Prostate gland (tissue), 2 donors: ENCODE measurements at regions not wholly inside any gene's neighbourhood (a gene's known extent, or its start where the extent isn't known, plus 50 kb on each side); places are given as distances from the start of the nearest gene placed in this dataset.

Experiments
- DNase-seq: peaks from one replicate; pipeline ENCODE4 v3.0.0-alpha.2; 2019; ENCODE audit warnings: low spot score
- H3K27ac ChIP-seq, 2 donors: fragments of 200-600 bp; sonication (generic); 2 replicates each; pipeline ENCODE4 v1.5.1; 2017 to 2019
- H3K27me3 ChIP-seq: fragments of 200-600 bp; sonication (generic); replicated peaks from 2 replicates; pipeline ENCODE4 v1.5.1; 2019; ENCODE audit not compliant: insufficient read depth
- H3K36me3 ChIP-seq, 2 donors: fragments of 200-600 bp; sonication (generic); 1 replicate in 1 of 2; 2 replicates in 1 of 2; pipeline versions ENCODE4 v1.5.1 to v1.8.1; 2017 to 2019
- H3K4me1 ChIP-seq: fragments of 200-600 bp; sonication (generic); replicated peaks from 2 replicates; pipeline ENCODE4 v1.5.1; 2019
- H3K4me3 ChIP-seq, 2 donors: fragments of 200-600 bp; sonication (generic); 2 replicates each; pipeline ENCODE4 v1.5.1; 2017 to 2019
- H3K9me3 ChIP-seq: fragments of 200-600 bp; sonication (generic); 2 replicates; pipeline ENCODE4 v1.5.1; 2017
- POLR2A ChIP-seq: fragments of 450-650 bp; IDR thresholded peaks from one replicate; pipeline ENCODE4 v1.6.1; 2016; ENCODE audit warnings: antibody characterized with exemption, mild to moderate bottlenecking
- POLR2AphosphoS5 ChIP-seq: sonication (generic); formaldehyde crosslinking; IDR thresholded peaks from one replicate; pipeline ENCODE4 v1.6.1; 2017; ENCODE audit warnings: antibody characterized with exemption
- WGBS: methylation state at CpG from one replicate; pipeline ENCODE4 v1.1.5; 2018; 5-methylcytosine and 5-hydroxymethylcytosine counted together
- intact Hi-C: fragments of 100-400 bp; cut with DNase I; formaldehyde crosslinking; loops from one replicate; pipeline ENCODE4 v1.14.2; 2022
- TF ChIP-seq, protein P1 (sequence below), 4 experiments: fragments of 200-600 bp in 2 of 4; fragments of 450-650 bp in 2 of 4; sonication (generic) in 2 of 4; IDR thresholded peaks; 1 replicate in 3 of 4; 2 replicates in 1 of 4; pipeline ENCODE4 v1.5.1; 2016 to 2019; ENCODE audit warnings: antibody characterized with exemption in 4 of 4, mild to moderate bottlenecking in 2 of 4, moderate library complexity in 2 of 4

DNA sequence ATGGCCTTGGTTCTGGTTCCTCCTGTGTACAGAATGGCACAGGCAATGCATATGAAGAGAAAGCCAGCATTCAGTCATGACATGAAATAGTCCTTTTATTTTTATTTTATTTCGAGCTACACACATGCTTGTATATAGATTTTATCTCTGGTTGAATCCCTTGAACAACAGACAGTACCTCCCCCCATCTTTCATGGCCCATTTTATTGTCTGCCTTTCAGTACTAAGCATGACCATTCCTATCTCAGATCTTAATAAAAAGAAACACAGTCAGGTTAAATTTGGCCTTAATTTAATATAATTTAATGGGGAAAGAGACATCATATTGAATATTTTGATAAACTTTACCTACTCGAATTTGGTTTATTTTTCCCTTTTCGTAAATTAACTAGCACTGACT lies 76.4 kb upstream of the VANGL1 start:
- no peaks in the 10 kb centered on the region for H3K36me3 ChIP-seq
- TF ChIP-seq, protein P1, sequence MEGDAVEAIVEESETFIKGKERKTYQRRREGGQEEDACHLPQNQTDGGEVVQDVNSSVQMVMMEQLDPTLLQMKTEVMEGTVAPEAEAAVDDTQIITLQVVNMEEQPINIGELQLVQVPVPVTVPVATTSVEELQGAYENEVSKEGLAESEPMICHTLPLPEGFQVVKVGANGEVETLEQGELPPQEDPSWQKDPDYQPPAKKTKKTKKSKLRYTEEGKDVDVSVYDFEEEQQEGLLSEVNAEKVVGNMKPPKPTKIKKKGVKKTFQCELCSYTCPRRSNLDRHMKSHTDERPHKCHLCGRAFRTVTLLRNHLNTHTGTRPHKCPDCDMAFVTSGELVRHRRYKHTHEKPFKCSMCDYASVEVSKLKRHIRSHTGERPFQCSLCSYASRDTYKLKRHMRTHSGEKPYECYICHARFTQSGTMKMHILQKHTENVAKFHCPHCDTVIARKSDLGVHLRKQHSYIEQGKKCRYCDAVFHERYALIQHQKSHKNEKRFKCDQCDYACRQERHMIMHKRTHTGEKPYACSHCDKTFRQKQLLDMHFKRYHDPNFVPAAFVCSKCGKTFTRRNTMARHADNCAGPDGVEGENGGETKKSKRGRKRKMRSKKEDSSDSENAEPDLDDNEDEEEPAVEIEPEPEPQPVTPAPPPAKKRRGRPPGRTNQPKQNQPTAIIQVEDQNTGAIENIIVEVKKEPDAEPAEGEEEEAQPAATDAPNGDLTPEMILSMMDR (IDR thresholded peaks at IDR 0.05): no peak
- TF ChIP-seq POLR2AphosphoS5 (no peak), POLR2A (no peak)
- no peak overlapping the region for H3K4me3 ChIP-seq
- no peaks in the 10 kb centered on the region for H3K4me1 ChIP-seq
- peaks cover 6% of the 10 kb centered on the region for H3K27me3 ChIP-seq
- 48% methylated on average over 3 of the region's 3 CpGs for WGBS
- no peak for DNase-seq
- no peaks in the 10 kb centered on the region for H3K9me3 ChIP-seq
- intact Hi-C loops: no loop called here
- H3K27ac ChIP-seq: no peak overlapping the region

DNA sequence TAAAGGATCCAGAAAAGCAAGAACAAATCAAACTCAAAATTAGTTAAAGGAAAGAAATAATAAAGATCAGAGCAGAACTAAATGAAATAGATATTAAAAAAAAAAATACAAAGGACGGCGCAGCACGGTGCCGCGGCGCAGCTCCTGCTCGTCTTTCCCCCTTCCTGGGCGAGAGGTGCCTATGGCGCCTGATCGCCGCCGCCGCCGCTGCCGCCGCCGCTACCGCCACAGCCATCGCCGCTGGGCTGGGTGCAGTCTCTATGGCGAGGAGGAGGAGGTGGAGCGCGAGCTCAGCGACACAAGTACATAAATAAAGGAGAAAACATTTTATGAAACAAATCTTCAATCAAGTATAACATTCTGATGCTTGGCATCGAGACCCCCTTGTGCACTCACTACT lies 77.6 kb upstream of the VANGL1 start:
- WGBS: 35% methylated on average over 25 of the region's 25 CpGs
- intact Hi-C loops: no loop called here
- Histone ChIP-seq H3K27ac (no peak overlapping the region), H3K9me3 (no peaks in the 10 kb centered on the region), H3K36me3 (no peaks in the 10 kb centered on the region), H3K4me3 (no peak overlapping the region), H3K27me3 (peaks cover 6% of the 10 kb centered on the region), H3K4me1 (no peaks in the 10 kb centered on the region)
- DNase-seq: no peak
- TF ChIP-seq POLR2A (no peak), POLR2AphosphoS5 (no peak)
- TF ChIP-seq, protein P1 (IDR thresholded peaks at IDR 0.05): no peak

DNA sequence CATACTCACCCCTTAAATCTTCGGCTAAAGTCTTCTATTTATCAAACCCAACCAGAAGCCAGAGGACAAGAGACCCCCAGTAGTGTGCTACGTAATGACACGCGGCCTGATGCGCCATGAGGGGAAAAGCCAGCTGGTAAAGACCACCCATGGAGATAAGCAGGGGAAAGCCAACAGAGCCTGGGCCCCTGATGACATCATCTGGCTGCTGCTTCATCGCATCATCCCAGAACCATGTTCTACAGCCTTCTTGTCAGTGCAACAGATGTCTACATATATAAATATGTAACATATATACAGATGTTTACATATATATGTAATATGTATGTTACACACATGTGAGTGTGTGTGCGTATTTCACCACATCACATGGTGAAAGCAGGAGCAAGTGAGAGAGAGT lies 81.7 kb upstream of the VANGL1 start:
- 53% methylated on average over 7 of the region's 7 CpGs for WGBS
- H3K4me3 ChIP-seq: no peak overlapping the region
- intact Hi-C loops: no loop called here

DNA sequence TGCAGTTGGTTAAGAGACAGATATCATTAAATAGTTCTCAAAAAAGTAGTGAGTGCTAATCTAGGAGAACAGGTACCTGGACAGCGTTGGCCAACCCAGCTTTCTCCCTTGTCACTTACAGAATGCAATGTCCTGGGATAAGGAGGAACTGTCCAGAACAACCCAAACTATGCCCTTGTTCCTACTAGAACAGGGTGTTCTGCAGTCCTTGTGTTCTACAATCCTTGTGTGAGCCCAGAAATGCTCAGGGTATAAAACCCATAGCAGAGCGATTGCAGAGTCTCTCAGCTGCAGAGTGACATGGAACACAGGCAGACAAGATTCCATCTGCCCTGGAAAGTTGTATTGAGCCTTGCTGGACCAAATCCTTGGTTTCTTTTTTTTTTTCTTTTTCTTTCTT lies 83.5 kb upstream of the VANGL1 start:
- no peak overlapping the region for H3K4me3 ChIP-seq
- TF ChIP-seq, protein P1 (IDR thresholded peaks at IDR 0.05): no peak
- no peak for TF ChIP-seq POLR2A
- no peak for TF ChIP-seq POLR2AphosphoS5
- no peak overlapping the region for H3K27ac ChIP-seq
- 79% methylated on average over 2 of the region's 2 CpGs for WGBS
- no peaks in the 10 kb centered on the region for H3K4me1 ChIP-seq
- no peaks in the 10 kb centered on the region for H3K27me3 ChIP-seq
- DNase-seq: no peak
- H3K9me3 ChIP-seq: no peaks in the 10 kb centered on the region
- intact Hi-C loops: no loop called here
- no peaks in the 10 kb centered on the region for H3K36me3 ChIP-seq

More for the DNA sequence above, 81.7 kb upstream of the VANGL1 start:
- no peaks in the 10 kb centered on the region for H3K9me3 ChIP-seq
- no peaks in the 10 kb centered on the region for H3K36me3 ChIP-seq
- no peak for DNase-seq
- no peak overlapping the region for H3K27ac ChIP-seq
- no peaks in the 10 kb centered on the region for H3K4me1 ChIP-seq
- TF ChIP-seq, protein P1 (IDR thresholded peaks at IDR 0.05): no peak
- no peak for TF ChIP-seq POLR2AphosphoS5
- TF ChIP-seq POLR2A: no peak
- H3K27me3 ChIP-seq: peaks cover 6% of the 10 kb centered on the region

DNA sequence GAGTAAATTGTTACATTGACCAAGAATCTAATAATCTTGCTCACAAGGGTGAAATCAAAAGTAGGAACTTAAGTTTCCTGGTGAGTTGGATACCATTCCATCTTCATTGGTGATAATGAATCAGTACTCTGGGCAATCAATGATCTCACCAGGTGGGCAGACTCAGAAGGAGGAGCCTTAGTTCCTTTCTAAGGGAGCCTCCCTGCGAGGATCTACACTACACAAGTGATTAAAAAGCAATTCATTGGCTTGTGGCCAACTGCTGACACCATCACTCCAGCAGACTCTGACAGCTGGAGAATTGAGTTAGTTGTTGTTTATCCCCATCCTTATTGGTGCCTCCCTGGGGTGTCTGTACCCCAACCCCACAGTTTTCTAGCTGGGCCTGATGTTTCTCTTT lies 84.1 kb upstream of the VANGL1 start:
- TF ChIP-seq POLR2A (no peak), POLR2AphosphoS5 (no peak)
- no peak for DNase-seq
- Histone ChIP-seq H3K27me3 (no peaks in the 10 kb centered on the region), H3K36me3 (no peaks in the 10 kb centered on the region), H3K27ac (no peak overlapping the region), H3K9me3 (no peaks in the 10 kb centered on the region), H3K4me1 (no peaks in the 10 kb centered on the region), H3K4me3 (no peak overlapping the region)
- WGBS: 87% methylated on average over 1 of the region's 1 CpG
- intact Hi-C loops: no loop called here
